SK-N-SH (cell line): ENCODE measurements at regions not wholly inside any gene's neighbourhood (a gene's known extent, or its start where the extent isn't known, plus 50 kb on each side); places are given as distances from the start of the nearest gene placed in this dataset.
A peak's percentile ranks its signal among the peaks of the same experiment; 100 is the strongest.

Experiments
- CTCF ChIA-PET: fragments of 300-600, 350-600 bp; formaldehyde crosslinking; extraction: SDS; loops from one replicate; lab custom pipeline; 2021; lab: Yijun Ruan, JAX
- POLR2A ChIA-PET: fragments of 350-600 bp; sonication (Branson Sonifier 250); formaldehyde crosslinking; extraction: SDS; loops from one replicate; lab custom pipeline; 2020; ENCODE audit warnings: antibody characterized with exemption, inconsistent platforms; lab: Yijun Ruan, JAX
- DNase-seq: peaks from one replicate; pipeline ENCODE4 v3.0.0; 2012
- H2AFZ ChIP-seq: fragments of 200-600 bp; sonication (generic); 2 replicates; pipeline ENCODE4 v1.8.1; 2016; ENCODE audit warnings: antibody characterized with exemption, mild to moderate bottlenecking, low read depth
- H3F3A ChIP-seq: fragments of 200-600 bp; sonication (generic); replicated peaks from 2 replicates; pipeline ENCODE3; 2016; ENCODE audit warnings: antibody characterized with exemption, mild to moderate bottlenecking; ENCODE audit not compliant: insufficient read depth
- H3K27ac ChIP-seq, 2 experiments: fragments of 200-500 bp in 1 of 2; fragments of 200-600 bp in 1 of 2; sonication (Bioruptor generic) in 1 of 2; sonication (generic), shearing (Covaris generic) in 1 of 2; 2 replicates each; pipeline versions ENCODE4 v1.5.1 to v1.6.1; 2014 to 2016; ENCODE audit warnings: low read depth in 2 of 2, inconsistent platforms in 1 of 2, low read length in 1 of 2, mild to moderate bottlenecking in 1 of 2, mixed read lengths in 1 of 2
- H3K27me3 ChIP-seq: fragments of 200-600 bp; sonication (generic), shearing (Covaris generic); 2 replicates; pipeline ENCODE4 v1.6.1; 2016; ENCODE audit warnings: mixed run types; ENCODE audit not compliant: insufficient read depth
- H3K36me3 ChIP-seq, 2 experiments: fragments of 200-500 bp in 1 of 2; fragments of 200-600 bp in 1 of 2; sonication (Bioruptor generic) in 1 of 2; sonication (generic) in 1 of 2; replicated peaks in 1 of 2; 2 replicates each; pipeline versions ENCODE3 to v1.5.1; 2014 to 2016; ENCODE audit warnings: low read length in 1 of 2, mild to moderate bottlenecking in 1 of 2; ENCODE audit not compliant: insufficient read depth in 2 of 2, control insufficient read depth in 1 of 2
- H3K4me1 ChIP-seq, 2 experiments: fragments of 200-500 bp in 1 of 2; fragments of 200-600 bp in 1 of 2; sonication (Bioruptor generic) in 1 of 2; sonication (generic), shearing (Covaris generic) in 1 of 2; 2 replicates each; pipeline versions ENCODE4 v1.5.1 to v1.6.1; 2014 to 2016; ENCODE audit warnings: low read depth in 1 of 2, low read length in 1 of 2, mixed run types in 1 of 2; ENCODE audit not compliant: insufficient read depth in 2 of 2, control insufficient read depth in 1 of 2
- H3K4me2 ChIP-seq: fragments of 200-600 bp; sonication (generic), shearing (Covaris generic); 2 replicates; pipeline ENCODE4 v1.6.1; 2017; ENCODE audit warnings: mixed run types
- H3K4me3 ChIP-seq, 2 experiments: fragments of 200-500 bp in 1 of 2; fragments of 200-600 bp in 1 of 2; sonication (Bioruptor generic) in 1 of 2; sonication (generic), shearing (Covaris generic) in 1 of 2; 2 replicates each; pipeline versions ENCODE4 v1.5.1 to v1.8.1; 2014 to 2016; ENCODE audit warnings: low read depth in 2 of 2, inconsistent platforms in 1 of 2, low read length in 1 of 2, mild to moderate bottlenecking in 1 of 2, mixed read lengths in 1 of 2, moderate library complexity in 1 of 2
- H3K79me2 ChIP-seq: fragments of 200-600 bp; sonication (generic); 2 replicates; pipeline ENCODE4 v1.8.1; 2017; ENCODE audit warnings: mild to moderate bottlenecking; ENCODE audit not compliant: insufficient read depth
- H3K9ac ChIP-seq: fragments of 200-600 bp; sonication (generic); 2 replicates; pipeline ENCODE4 v1.6.1; 2017; ENCODE audit warnings: mixed run types
- H3K9me2 ChIP-seq: fragments of 200-600 bp; sonication (generic); 2 replicates; pipeline ENCODE4 v1.6.1; 2017; ENCODE audit warnings: mixed run types
- H3K9me3 ChIP-seq: fragments of 200-600 bp; sonication (generic); 2 replicates; pipeline ENCODE4 v1.6.1; 2017; ENCODE audit warnings: mixed run types, mild to moderate bottlenecking, moderate library complexity
- H4K20me1 ChIP-seq: fragments of 200-600 bp; sonication (generic); 2 replicates; pipeline ENCODE4 v1.6.1; 2017; ENCODE audit warnings: mild to moderate bottlenecking, mixed run types; ENCODE audit not compliant: insufficient read depth
- CTCF ChIP-seq: fragments of 200-600 bp; sonication (generic); IDR thresholded peaks from 2 replicates; pipeline ENCODE4 v1.6.1; 2017; ENCODE audit warnings: antibody characterized with exemption, mild to moderate bottlenecking, moderate library complexity
- EZH2phosphoT487 ChIP-seq: fragments of 200-600 bp; sonication (generic); IDR thresholded peaks from 2 replicates; pipeline ENCODE4 v1.6.1; 2017; ENCODE audit warnings: low read depth, mixed run types, mild to moderate bottlenecking, antibody characterized with exemption, moderate library complexity, borderline replicate concordance
- GATA2 ChIP-seq: sonication (generic); formaldehyde crosslinking; IDR thresholded peaks from 2 replicates; pipeline ENCODE4 v1.5.0; 2020; ENCODE audit warnings: mild to moderate bottlenecking, missing genetic modification reagents
- MXI1 ChIP-seq: IDR thresholded peaks from 2 replicates; pipeline ENCODE4 v1.6.1; 2012; ENCODE audit warnings: mild to moderate bottlenecking, low read depth, low read length, improper control_type of control experiment
- NFIC ChIP-seq: IDR thresholded peaks from 2 replicates; pipeline ENCODE4 v1.4.0; 2012; ENCODE audit warnings: borderline replicate concordance
- PBX3 ChIP-seq: IDR thresholded peaks from 2 replicates; pipeline ENCODE4; 2012
- REST ChIP-seq: IDR thresholded peaks from 2 replicates; pipeline ENCODE4 v1.6.1; 2012; ENCODE audit warnings: mild to moderate bottlenecking, low read depth, low read length, moderate library complexity
- SMC3 ChIP-seq: IDR thresholded peaks from 2 replicates; pipeline ENCODE4 v1.6.1; 2012; ENCODE audit warnings: low read depth, low read length, improper control_type of control experiment
- USF2 ChIP-seq: fragments of 150-350 bp; IDR thresholded peaks from 2 replicates; pipeline ENCODE4 v1.6.1; 2017; ENCODE audit warnings: antibody characterized with exemption, low read length, low read depth, borderline replicate concordance
- WGBS: methylation state at CpG from one replicate; pipeline ENCODE4 v1.1.6; 2017; ENCODE audit warnings: low lambda C conversion rate; 5-methylcytosine and 5-hydroxymethylcytosine counted together

- H3K79me2 ChIP-seq = no peaks in the 10 kb centered on the region
- no peaks in the 10 kb centered on the region for H3K9me3 ChIP-seq
- no peaks in the 10 kb centered on the region for H3K27me3 ChIP-seq
- 51% methylated on average over 2 of the region's 2 CpGs for WGBS
- H3K9ac ChIP-seq = no peak overlapping the region
- ChIA-PET CTCF (interaction anchor here (0.8 kb wide), 1 partner anchor 1023 kb away, joined by 3 read pairs; no protein-coding TSS in a partner anchor), POLR2A (no interaction called here)
- H2AFZ ChIP-seq = no peak overlapping the region
- no peak overlapping the region for H3K4me3 ChIP-seq
- no peaks in the 10 kb centered on the region for H3K36me3 ChIP-seq
- DNase-seq = no peak
- TF ChIP-seq GATA2 (CRISPR knock-in tag) (no peak), PBX3 (no peak), EZH2phosphoT487 (no peak), USF2 (no peak), NFIC (no peak), CTCF (no peak), REST (no peak), SMC3 (no peak), MXI1 (no peak)
- H3K4me1 ChIP-seq = peaks cover 6 to 8% of the 10 kb centered on the region in 2 experiments; a peak in 3 of 4 replicates
- no peaks in the 10 kb centered on the region for H3K9me2 ChIP-seq
- peak overlapping the region in 1 of 2 experiments; percentile 45; a peak in 2 of 4 replicates for H3K27ac ChIP-seq
- H4K20me1 ChIP-seq = no peaks in the 10 kb centered on the region
- H3K4me2 ChIP-seq = no peak overlapping the region
- peaks cover 10% of the 10 kb centered on the region for H3F3A ChIP-seq
Measured at GRCh38 chr1:209038316-209038715, 545.2 kb upstream of the CAMK1G start.
